ENCODE measurements at regions not wholly inside any gene's neighbourhood (a gene's known extent, or its start where the extent isn't known, plus 50 kb on each side); places are given as distances from the start of the nearest gene placed in this dataset.

DNA sequence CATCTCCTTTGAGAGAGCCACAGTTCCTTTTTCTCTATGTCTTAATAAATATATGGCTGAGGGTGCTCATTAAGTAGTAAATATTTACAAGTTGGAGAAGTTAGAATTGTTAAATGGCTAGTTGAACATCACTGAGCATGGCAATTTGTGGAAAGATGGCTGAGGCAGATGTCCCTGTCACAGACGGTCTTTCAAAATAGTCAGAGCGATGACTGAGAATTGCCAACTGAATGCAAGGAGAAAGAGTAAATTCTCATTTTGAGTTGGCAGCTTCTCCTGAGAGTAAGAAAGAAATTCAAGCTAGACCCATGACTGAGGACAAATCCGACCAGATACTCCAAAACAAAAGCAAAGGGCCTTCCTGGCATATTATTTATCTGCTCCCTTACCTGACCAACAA is 617.9 kb downstream of the KCTD16 start:
- Histone ChIP-seq H3K27ac (ENCODE audit: low read depth, low read length) (no peak overlapping the region), H3K4me1 (ENCODE audit: control insufficient read depth in 5 of 5, insufficient read depth in 5 of 5, low read length in 5 of 5) (no peaks in the 10 kb centered on the region), H3K4me3 (ENCODE audit: low read depth in 1 of 5, low read length in 5 of 5) (no peak overlapping the region), H3K27me3 (ENCODE audit: control insufficient read depth in 5 of 5, insufficient read depth in 4 of 5, low read length in 5 of 5) (no peaks in the 10 kb centered on the region), H3K36me3 (ENCODE audit: control insufficient read depth in 5 of 5, insufficient read depth in 5 of 5, low read length in 5 of 5) (no peaks in the 10 kb centered on the region), H3K9ac (ENCODE audit: low read length in 5 of 5) (no peak overlapping the region), H3K9me3 (ENCODE audit: control insufficient read depth in 5 of 5, low read length in 5 of 5) (peaks cover 0 to 8% (median 0%) of the 10 kb centered on the region in 5 donors)

DNA sequence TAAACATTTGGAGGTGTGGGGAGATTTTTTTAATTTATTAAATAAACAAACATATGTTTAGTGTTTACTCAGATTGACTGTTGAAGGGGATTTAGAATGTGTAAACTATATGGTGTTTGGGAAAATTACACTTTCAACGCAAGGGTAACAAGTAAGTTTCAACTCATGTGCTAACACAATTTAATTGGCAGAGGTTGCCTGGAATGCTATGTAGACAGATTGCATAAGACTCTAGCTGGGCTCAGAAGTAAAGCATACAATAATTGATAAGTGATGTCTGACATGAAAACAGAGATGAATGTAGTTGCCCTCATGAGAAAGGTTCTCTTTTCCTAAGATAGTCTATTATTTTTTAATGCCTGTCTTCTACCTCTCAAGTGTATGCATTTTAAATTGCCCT is 617.4 kb downstream of the KCTD16 start:
- Histone ChIP-seq H3K27ac (ENCODE audit: low read depth, low read length) (no peak overlapping the region), H3K4me3 (ENCODE audit: low read depth in 1 of 5, low read length in 5 of 5) (no peak overlapping the region), H3K27me3 (ENCODE audit: control insufficient read depth in 5 of 5, insufficient read depth in 4 of 5, low read length in 5 of 5) (no peaks in the 10 kb centered on the region), H3K4me1 (ENCODE audit: control insufficient read depth in 5 of 5, insufficient read depth in 5 of 5, low read length in 5 of 5) (no peaks in the 10 kb centered on the region), H3K9me3 (ENCODE audit: control insufficient read depth in 5 of 5, low read length in 5 of 5) (peaks cover 0 to 8% (median 0%) of the 10 kb centered on the region in 5 donors), H3K36me3 (ENCODE audit: control insufficient read depth in 5 of 5, insufficient read depth in 5 of 5, low read length in 5 of 5) (no peaks in the 10 kb centered on the region), H3K9ac (ENCODE audit: low read length in 5 of 5) (no peak overlapping the region)

DNA sequence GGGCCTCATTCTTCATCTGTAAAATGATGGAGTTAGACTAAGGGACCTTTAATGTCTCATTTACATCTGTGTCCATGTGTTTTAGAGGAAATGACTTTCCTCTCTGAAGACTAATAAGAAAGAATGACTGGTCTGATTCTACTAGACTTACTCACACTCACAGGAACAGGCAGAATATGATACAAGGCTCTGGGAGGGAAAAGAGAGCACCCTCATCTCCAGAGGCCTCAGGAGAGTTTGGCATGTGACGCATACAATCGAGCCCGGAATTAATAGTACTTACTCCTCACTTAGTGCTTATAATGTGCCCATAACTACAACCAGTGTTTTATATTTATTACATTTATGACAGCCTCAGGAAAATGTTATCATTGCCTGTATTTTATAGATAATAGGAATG is 608.7 kb downstream of the KCTD16 start:
- Histone ChIP-seq H3K9ac (ENCODE audit: low read length in 5 of 5) (no peak overlapping the region), H3K27ac (ENCODE audit: low read depth, low read length) (no peak overlapping the region), H3K4me1 (ENCODE audit: control insufficient read depth in 5 of 5, insufficient read depth in 5 of 5, low read length in 5 of 5) (no peaks in the 10 kb centered on the region), H3K9me3 (ENCODE audit: control insufficient read depth in 5 of 5, low read length in 5 of 5) (no peaks in the 10 kb centered on the region), H3K27me3 (ENCODE audit: control insufficient read depth in 5 of 5, insufficient read depth in 4 of 5, low read length in 5 of 5) (no peaks in the 10 kb centered on the region), H3K4me3 (ENCODE audit: low read depth in 1 of 5, low read length in 5 of 5) (no peak overlapping the region), H3K36me3 (ENCODE audit: control insufficient read depth in 5 of 5, insufficient read depth in 5 of 5, low read length in 5 of 5) (no peaks in the 10 kb centered on the region)

DNA sequence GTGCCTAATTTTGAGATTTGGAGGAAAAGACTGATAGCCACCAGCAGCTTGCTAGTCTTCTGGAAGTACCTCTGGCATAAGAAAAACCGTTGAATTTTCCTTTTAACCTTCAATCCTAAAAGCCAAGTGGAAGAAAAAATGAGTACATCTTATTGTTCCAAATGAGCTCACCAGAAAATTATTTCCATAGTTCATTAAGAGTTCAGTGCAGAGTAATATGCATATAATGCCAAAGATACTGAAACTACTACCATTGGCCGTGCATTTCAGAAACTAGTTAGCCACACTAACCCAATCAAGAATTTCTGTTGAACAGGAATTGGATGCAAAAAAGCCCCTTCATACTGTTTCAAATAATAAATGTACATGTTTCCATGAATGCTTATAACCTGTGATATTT is 607.9 kb downstream of the KCTD16 start:
- Histone ChIP-seq H3K27ac (ENCODE audit: low read depth, low read length) (no peak overlapping the region), H3K4me1 (ENCODE audit: control insufficient read depth in 5 of 5, insufficient read depth in 5 of 5, low read length in 5 of 5) (no peaks in the 10 kb centered on the region), H3K9me3 (ENCODE audit: control insufficient read depth in 5 of 5, low read length in 5 of 5) (no peaks in the 10 kb centered on the region), H3K36me3 (ENCODE audit: control insufficient read depth in 5 of 5, insufficient read depth in 5 of 5, low read length in 5 of 5) (no peaks in the 10 kb centered on the region), H3K4me3 (ENCODE audit: low read depth in 1 of 5, low read length in 5 of 5) (no peak overlapping the region), H3K9ac (ENCODE audit: low read length in 5 of 5) (no peak overlapping the region), H3K27me3 (ENCODE audit: control insufficient read depth in 5 of 5, insufficient read depth in 4 of 5, low read length in 5 of 5) (no peaks in the 10 kb centered on the region)

DNA sequence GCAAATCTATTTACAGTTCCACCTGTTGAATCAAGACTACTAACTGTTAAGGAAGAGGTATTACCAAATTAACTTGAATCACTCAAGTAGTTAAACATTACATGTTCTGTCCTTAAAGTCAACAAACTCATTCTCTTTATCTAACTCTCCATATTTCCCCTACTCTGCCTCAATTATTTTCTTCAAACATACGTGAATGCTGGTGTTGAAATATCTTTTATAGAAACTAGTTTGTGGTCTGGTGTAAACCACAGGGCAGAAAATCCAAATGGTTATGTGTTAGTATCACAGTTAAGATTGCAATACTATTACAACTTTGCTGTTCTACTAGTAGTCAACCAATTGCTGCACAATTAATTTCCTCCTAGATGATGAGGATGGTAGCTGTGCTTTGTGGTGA is 603.5 kb downstream of the KCTD16 start:
- Histone ChIP-seq H3K4me3 (ENCODE audit: low read depth in 1 of 5, low read length in 5 of 5) (no peak overlapping the region), H3K36me3 (ENCODE audit: control insufficient read depth in 5 of 5, insufficient read depth in 5 of 5, low read length in 5 of 5) (no peaks in the 10 kb centered on the region), H3K27me3 (ENCODE audit: control insufficient read depth in 5 of 5, insufficient read depth in 4 of 5, low read length in 5 of 5) (no peaks in the 10 kb centered on the region), H3K27ac (ENCODE audit: low read depth, low read length) (no peak overlapping the region), H3K9me3 (ENCODE audit: control insufficient read depth in 5 of 5, low read length in 5 of 5) (no peaks in the 10 kb centered on the region), H3K9ac (ENCODE audit: low read length in 5 of 5) (no peak overlapping the region), H3K4me1 (ENCODE audit: control insufficient read depth in 5 of 5, insufficient read depth in 5 of 5, low read length in 5 of 5) (no peaks in the 10 kb centered on the region)

DNA sequence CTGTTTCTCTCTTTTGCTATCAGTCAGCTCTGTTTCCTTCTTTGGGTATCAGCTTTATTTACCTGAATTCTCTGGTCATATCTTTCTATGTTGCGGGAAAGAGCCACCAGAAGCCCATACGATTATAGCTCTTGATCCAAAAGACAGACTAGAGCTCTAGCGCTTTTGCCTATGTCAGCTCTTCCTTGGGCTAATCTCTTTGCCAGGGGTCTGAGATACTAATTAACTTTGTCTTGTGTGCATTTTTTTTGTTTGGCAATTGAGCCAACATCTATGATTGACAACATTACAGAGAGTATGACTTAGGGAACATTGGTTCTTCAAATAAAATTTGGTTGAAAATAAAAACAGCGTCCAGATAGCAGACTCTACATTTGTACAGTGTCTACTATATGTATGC is 603.0 kb downstream of the KCTD16 start:
- Histone ChIP-seq H3K9me3 (ENCODE audit: control insufficient read depth in 5 of 5, low read length in 5 of 5) (no peaks in the 10 kb centered on the region), H3K27ac (ENCODE audit: low read depth, low read length) (no peak overlapping the region), H3K27me3 (ENCODE audit: control insufficient read depth in 5 of 5, insufficient read depth in 4 of 5, low read length in 5 of 5) (no peaks in the 10 kb centered on the region), H3K4me1 (ENCODE audit: control insufficient read depth in 5 of 5, insufficient read depth in 5 of 5, low read length in 5 of 5) (no peaks in the 10 kb centered on the region), H3K9ac (ENCODE audit: low read length in 5 of 5) (no peak overlapping the region), H3K36me3 (ENCODE audit: control insufficient read depth in 5 of 5, insufficient read depth in 5 of 5, low read length in 5 of 5) (no peaks in the 10 kb centered on the region), H3K4me3 (ENCODE audit: low read depth in 1 of 5, low read length in 5 of 5) (no peak overlapping the region)

DNA sequence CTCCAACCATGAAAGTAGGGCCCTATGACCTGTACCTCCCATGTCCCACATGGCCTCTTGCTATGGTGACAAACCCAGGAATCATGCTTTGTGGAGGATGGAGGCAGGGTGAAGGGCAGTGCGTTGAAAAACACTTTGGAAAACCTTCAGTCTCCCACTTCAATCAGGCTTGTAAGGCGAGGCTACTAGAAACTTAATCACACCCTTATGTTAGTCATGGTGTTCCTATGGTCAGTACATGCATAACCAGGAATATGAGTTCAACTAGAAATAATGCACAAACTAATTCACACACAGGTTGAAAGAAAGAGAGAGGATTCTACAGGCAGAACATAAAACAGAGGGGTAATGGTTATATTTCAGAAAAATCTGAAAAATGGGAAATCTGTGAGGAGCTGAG is 601.1 kb downstream of the KCTD16 start:
- Histone ChIP-seq H3K9me3 (ENCODE audit: control insufficient read depth in 5 of 5, low read length in 5 of 5) (no peaks in the 10 kb centered on the region), H3K9ac (ENCODE audit: low read length in 5 of 5) (no peak overlapping the region), H3K36me3 (ENCODE audit: control insufficient read depth in 5 of 5, insufficient read depth in 5 of 5, low read length in 5 of 5) (no peaks in the 10 kb centered on the region), H3K27ac (ENCODE audit: low read depth, low read length) (no peak overlapping the region), H3K4me1 (ENCODE audit: control insufficient read depth in 5 of 5, insufficient read depth in 5 of 5, low read length in 5 of 5) (no peaks in the 10 kb centered on the region), H3K27me3 (ENCODE audit: control insufficient read depth in 5 of 5, insufficient read depth in 4 of 5, low read length in 5 of 5) (no peaks in the 10 kb centered on the region), H3K4me3 (ENCODE audit: low read depth in 1 of 5, low read length in 5 of 5) (no peak overlapping the region)

DNA sequence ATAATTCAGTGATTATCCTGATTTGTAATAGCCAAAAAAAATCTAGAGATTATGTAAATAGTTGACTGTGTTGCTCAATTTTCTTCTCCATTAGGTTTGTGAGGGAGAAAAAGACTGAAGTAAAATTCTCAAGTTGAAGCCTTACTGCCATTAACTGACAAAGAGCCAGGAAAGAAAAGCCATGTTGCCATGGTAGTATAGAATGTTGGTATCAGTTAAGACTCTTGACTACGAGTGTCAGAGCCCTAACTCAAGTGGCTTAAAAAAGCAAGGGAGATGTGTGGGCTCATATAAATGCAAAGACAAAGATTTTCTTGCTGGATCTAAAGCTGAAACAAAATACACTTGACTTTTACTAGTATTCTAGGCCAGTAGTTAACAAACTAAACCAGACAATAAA is 571.7 kb downstream of the KCTD16 start:
- Histone ChIP-seq H3K4me1 (ENCODE audit: control insufficient read depth in 5 of 5, insufficient read depth in 5 of 5, low read length in 5 of 5) (no peaks in the 10 kb centered on the region), H3K36me3 (ENCODE audit: control insufficient read depth in 5 of 5, insufficient read depth in 5 of 5, low read length in 5 of 5) (no peaks in the 10 kb centered on the region), H3K4me3 (ENCODE audit: low read depth in 1 of 5, low read length in 5 of 5) (no peak overlapping the region), H3K27me3 (ENCODE audit: control insufficient read depth in 5 of 5, insufficient read depth in 4 of 5, low read length in 5 of 5) (no peaks in the 10 kb centered on the region), H3K9ac (ENCODE audit: low read length in 5 of 5) (no peak overlapping the region), H3K27ac (ENCODE audit: low read depth, low read length) (no peak overlapping the region), H3K9me3 (ENCODE audit: control insufficient read depth in 5 of 5, low read length in 5 of 5) (peaks cover 0 to 7% (median 6%) of the 10 kb centered on the region in 5 donors)

DNA sequence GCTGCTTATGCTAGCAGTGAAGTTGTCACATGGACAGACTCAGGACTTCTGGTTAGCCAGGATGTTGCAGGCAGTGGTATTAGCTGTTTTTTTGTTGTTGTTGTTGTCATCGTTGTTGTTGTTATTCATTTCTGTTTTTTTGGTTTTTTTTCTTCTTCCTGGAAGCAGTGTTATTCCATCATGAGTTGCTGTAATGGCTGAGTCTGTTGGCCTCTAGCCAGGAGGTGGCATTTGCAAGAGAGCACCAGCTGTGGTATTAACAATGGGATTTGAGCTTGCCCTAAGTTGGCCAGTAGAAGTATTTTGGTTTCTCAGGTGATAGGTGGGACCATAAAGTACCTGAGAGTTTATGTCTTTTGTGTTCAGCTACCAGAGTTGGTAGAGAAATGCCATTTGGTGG is 561.1 kb downstream of the KCTD16 start:
- Histone ChIP-seq H3K27me3 (ENCODE audit: control insufficient read depth in 5 of 5, insufficient read depth in 4 of 5, low read length in 5 of 5) (no peaks in the 10 kb centered on the region), H3K4me1 (ENCODE audit: control insufficient read depth in 5 of 5, insufficient read depth in 5 of 5, low read length in 5 of 5) (no peaks in the 10 kb centered on the region), H3K9me3 (ENCODE audit: control insufficient read depth in 5 of 5, low read length in 5 of 5) (peaks cover 0 to 17% (median 14%) of the 10 kb centered on the region in 5 donors), H3K36me3 (ENCODE audit: control insufficient read depth in 5 of 5, insufficient read depth in 5 of 5, low read length in 5 of 5) (no peaks in the 10 kb centered on the region), H3K27ac (ENCODE audit: low read depth, low read length) (no peak overlapping the region), H3K4me3 (ENCODE audit: low read depth in 1 of 5, low read length in 5 of 5) (no peak overlapping the region), H3K9ac (ENCODE audit: low read length in 5 of 5) (no peak overlapping the region)

DNA sequence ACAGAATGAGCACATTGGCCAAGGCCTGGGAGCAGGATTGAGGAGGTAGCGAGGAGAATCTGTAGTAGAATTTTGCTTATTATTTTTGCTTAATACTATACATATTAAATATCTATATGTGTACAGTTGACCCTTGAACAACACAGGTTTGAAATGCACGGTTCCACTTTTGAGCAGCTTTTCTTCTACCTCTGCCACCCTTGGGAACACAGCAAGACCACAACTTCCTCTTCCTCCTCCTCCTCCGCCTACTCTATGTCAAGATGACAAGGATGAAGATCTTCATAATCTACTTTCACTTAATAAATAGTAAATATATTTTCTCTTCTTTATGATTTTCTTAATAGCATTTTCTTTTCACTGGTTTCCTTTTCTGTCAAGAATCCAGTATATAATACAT is 541.4 kb downstream of the KCTD16 start:
- H3K9me3 ChIP-seq (ENCODE audit: control insufficient read depth in 5 of 5, low read length in 5 of 5), result no peaks in the 10 kb centered on the region
- H3K36me3 ChIP-seq (ENCODE audit: control insufficient read depth in 5 of 5, insufficient read depth in 5 of 5, low read length in 5 of 5), result no peaks in the 10 kb centered on the region
- H3K27me3 ChIP-seq (ENCODE audit: control insufficient read depth in 5 of 5, insufficient read depth in 4 of 5, low read length in 5 of 5), result no peaks in the 10 kb centered on the region
- no peak overlapping the region for H3K9ac ChIP-seq (ENCODE audit: low read length in 5 of 5)
- no peak overlapping the region for H3K4me3 ChIP-seq (ENCODE audit: low read depth in 1 of 5, low read length in 5 of 5)
- H3K4me1 ChIP-seq (ENCODE audit: control insufficient read depth in 5 of 5, insufficient read depth in 5 of 5, low read length in 5 of 5), result no peaks in the 10 kb centered on the region
- H3K27ac ChIP-seq (ENCODE audit: low read depth, low read length), result no peak overlapping the region

DNA sequence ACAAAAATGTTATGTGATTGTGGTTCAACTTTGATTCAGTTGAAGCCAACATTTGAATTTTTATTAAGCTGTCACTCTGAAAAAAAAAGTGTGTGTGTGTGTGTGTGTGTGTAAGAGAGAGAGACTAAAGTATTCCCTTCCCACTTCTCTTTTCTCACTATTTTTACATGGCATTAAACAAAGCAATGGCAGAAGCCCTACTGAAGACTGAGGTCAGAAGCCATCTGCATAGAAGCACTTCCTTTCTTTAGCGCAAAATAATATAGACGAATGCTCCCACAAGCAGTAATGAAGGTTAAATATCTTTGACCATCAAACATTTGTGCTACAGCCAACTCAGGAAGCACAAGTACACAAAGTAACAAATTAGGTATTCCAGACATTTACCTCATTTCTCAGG is 540.5 kb downstream of the KCTD16 start:
- no peak overlapping the region for H3K4me3 ChIP-seq (ENCODE audit: low read depth in 1 of 5, low read length in 5 of 5)
- no peak overlapping the region for H3K9ac ChIP-seq (ENCODE audit: low read length in 5 of 5)
- no peaks in the 10 kb centered on the region for H3K4me1 ChIP-seq (ENCODE audit: control insufficient read depth in 5 of 5, insufficient read depth in 5 of 5, low read length in 5 of 5)
- H3K27ac ChIP-seq (ENCODE audit: low read depth, low read length), result no peak overlapping the region
- H3K36me3 ChIP-seq (ENCODE audit: control insufficient read depth in 5 of 5, insufficient read depth in 5 of 5, low read length in 5 of 5), result no peaks in the 10 kb centered on the region
- H3K9me3 ChIP-seq (ENCODE audit: control insufficient read depth in 5 of 5, low read length in 5 of 5), result no peaks in the 10 kb centered on the region
- no peaks in the 10 kb centered on the region for H3K27me3 ChIP-seq (ENCODE audit: control insufficient read depth in 5 of 5, insufficient read depth in 4 of 5, low read length in 5 of 5)
